HS-5 (cell line): ENCODE measurements at regions not wholly inside any gene's neighbourhood (a gene's known extent, or its start where the extent isn't known, plus 50 kb on each side); places are given as distances from the start of the nearest gene placed in this dataset.

Experiments used
- DNase-seq: peaks from one replicate; pipeline ENCODE4 v3.0.0-alpha.2; 2012; ENCODE audit warnings: low read depth

DNA sequence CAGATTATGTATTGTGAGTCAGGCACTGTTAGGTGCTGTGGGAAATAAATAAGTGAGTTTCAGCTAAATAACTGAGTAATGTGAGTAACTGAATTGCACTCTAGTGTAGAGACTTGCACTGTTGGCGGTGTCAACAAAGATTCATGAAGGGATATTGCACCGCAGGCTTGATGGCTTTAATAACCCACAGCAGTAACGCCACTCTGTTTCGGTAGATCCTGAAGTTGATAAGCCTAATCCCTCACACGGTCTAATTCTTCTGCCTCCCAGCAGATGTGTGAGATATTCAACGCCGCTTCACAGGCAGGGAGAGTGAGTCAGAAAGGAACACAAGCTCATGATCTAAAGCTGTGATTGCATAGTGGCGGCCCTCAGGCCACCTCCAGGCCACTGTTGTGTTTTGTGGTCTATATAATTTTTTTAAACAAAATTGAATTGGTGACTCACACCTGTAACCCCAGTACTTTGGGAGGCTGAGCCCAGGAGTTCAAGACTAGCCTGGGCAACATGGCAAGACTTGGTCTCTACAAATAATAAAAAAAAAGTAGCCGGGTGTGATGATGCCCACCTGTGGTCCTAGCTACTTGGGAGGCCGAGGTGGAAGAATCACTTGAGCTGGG, 94.3 kb downstream of the LIPG start:
- DNase-seq, result no peak

DNA sequence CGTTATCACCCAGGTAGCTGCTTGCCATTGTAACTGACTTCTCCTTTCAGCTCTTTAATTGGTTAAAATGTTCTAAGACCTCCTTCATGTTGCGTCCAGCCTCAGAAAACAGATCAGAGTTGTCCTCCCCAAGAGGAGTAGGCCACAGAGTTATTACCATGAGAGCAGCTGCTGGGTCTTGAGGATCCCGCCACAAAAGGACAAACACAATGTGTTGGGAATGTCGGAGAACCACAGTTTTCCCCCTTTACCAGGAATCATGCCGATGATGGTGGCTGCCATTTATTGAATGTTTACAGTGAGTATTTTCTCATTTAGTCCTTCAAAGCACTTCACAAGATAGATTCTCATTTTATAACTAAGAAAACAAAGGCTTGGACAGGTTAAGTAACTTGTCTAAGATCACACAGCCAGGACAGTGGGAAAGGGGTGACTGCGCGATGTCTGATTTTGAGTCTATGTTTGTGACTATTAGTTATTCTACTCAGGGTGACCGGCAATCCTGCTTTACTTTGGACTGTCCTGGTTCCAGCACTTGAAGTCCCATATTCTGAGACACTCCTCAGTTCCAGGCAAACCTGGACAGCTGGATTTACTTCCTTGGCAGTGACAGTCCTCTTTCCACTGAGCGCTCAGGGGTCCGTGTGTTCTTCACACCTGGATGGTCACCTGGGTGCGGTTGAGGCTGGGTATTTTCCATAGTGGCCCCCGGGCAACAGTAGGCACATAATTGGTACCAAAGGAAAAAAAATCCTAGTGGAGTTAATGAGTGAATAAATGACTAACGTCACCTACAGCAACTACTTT, 93.6 kb downstream of the LIPG start:
- no peak for DNase-seq

DNA sequence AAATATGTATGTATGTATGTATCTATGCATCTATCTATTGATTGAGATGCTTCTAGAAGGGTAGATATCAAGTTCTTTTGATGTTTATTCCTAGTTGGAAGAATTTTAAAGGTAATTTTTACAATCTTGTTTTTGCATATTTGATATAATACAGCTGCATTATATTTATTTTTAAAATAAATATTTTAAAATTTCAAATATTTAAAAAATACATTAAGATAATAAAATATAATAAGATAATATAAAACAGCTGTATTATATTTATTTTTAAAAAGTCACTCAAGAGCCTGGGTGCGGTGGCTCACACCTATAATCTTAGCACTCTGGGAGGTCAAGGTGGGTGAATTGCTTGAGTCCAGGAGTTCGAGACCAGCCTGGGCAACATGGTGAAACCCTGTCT, 92.5 kb downstream of the LIPG start:
- DNase-seq, result no peak

DNA sequence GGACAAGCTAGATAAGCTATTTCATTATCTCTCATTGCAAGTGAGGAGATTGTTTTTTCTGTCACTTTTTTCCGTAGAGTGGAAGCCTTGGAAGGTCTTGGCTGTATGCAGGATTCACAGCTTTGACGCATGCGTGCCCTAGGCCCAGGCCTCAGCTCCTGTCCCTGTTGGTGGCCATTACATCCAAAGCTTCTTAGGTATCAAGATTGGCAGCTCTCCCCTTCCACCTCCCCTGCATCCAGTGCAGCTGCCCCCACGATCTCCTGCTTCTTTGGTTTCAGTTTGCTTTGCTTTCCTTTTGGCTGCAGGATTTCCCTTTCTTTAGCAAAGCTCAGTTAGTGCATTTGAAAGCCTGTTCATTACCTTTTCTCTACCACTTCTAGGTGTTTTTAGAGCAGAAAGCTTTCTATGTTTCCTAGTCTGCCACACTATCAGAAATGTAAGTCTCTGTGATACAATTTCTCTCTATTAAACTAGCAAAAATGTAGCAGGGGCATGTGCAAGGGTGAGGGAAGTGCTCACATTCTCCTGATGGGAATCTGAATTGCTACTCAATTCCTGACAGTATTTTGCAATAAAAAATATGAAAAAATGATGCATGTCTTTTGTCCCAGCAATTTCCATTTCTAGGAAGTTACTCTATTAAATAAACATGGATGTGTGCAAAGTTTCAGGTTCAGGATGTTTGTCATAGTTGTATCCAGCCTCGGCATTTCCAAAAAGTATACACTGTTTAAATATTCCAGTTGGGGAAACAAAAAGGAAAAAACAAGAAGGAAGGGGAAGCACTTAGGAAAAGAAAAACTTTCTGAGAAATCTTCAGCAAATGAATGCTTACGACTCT, 91.2 kb downstream of the LIPG start:
- no peak for DNase-seq

DNA sequence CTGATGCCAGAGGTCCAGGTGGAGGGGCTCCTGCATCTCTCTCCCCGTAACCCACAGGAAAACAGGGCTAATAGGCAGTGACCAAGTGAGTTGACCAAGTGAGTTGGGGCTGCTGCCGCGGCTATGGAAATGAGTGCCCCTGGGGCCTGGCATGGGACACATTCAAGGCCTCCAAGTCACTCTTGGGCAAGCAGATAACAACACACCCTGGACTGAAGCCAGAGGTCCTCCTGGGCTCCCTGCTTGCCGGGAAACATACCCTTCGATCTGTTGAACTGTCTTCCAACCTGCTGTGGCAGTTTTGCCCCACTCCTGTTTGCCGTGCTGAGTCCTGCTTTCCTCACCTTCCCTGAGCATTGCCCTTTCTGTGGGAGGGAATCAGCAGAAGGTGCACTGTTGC, 89.2 kb downstream of the LIPG start:
- DNase-seq, result no peak

DNA sequence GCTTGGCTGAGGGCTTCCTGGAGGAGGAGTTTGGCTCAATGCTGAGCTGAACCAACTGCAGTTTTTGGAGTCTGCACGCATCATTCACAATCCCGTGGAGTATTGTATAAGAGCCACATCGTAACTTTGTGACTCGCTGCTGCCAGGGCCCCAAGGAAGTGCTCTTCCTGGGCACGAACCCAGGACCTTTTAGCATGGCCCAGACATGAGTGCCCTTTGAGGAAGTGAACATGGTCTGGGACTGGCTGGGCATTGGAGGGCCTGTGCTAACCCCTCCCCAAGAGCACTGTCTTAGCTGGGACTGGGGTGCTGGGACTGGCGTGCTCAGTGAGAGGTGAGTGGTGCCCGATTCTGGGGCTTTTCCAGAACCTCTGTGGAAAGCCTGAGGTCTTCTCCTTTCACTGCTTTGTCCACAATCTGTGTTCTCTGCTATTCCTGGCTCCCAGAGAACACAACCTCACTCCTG, 88.6 kb downstream of the LIPG start:
- DNase-seq, result no peak

DNA sequence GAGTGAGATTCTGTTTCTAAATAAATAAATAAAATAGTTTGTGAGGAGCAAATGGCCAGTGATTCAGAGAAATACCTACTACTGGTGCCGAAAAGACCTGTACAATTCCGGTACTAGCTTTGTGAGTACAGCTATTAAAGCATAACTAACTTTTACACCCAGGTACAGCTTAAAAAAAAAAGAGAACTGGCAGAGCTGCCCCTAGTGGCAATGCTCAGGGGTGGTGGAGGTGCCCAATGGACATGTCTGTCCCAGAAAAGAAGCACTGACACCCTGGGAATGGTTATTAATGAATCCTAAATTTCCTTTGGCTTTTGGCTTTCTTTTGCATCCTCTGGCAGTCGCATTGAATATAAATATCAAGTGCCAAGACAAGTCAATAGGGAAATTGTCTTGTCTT, 87.0 kb downstream of the LIPG start:
- DNase-seq, result no peak
